Ectodermal cell (in vitro differentiated cells): ENCODE measurements at regions not wholly inside any gene's neighbourhood (a gene's known extent, or its start where the extent isn't known, plus 50 kb on each side); places are given as distances from the start of the nearest gene placed in this dataset.

Source experiments
- H3K27ac ChIP-seq: 2 replicates; pipeline ENCODE4 v1.7.0; 2013; ENCODE audit warnings: mild to moderate bottlenecking, low read depth, low read length; ENCODE audit not compliant: insufficient read depth, poor library complexity, severe bottlenecking
- H3K27me3 ChIP-seq: 2 replicates; pipeline ENCODE4 v1.7.0; 2013; ENCODE audit warnings: mild to moderate bottlenecking, low read length; ENCODE audit not compliant: insufficient read depth, control insufficient read depth, poor library complexity, severe bottlenecking
- H3K36me3 ChIP-seq: one replicate; pipeline ENCODE4 v1.7.0; 2013; ENCODE audit warnings: low read length; ENCODE audit not compliant: control insufficient read depth, insufficient read depth
- H3K4me1 ChIP-seq: one replicate; pipeline ENCODE4 v1.7.0; 2013; ENCODE audit warnings: low read length; ENCODE audit not compliant: control insufficient read depth, insufficient read depth
- H3K4me3 ChIP-seq: 2 replicates; pipeline ENCODE4 v1.7.0; 2013; ENCODE audit warnings: low read depth, low read length, control low read depth; ENCODE audit not compliant: insufficient read depth
- H3K9me3 ChIP-seq: 2 replicates; pipeline ENCODE4 v1.7.0; 2013; ENCODE audit warnings: mild to moderate bottlenecking, low read length, moderate library complexity; ENCODE audit not compliant: control insufficient read depth
- WGBS, 2 experiments: methylation state at CpG; one replicate each; pipeline ENCODE4 v1.1.7; 2013; ENCODE audit warnings: missing lambda C conversion rate in 2 of 2; 5-methylcytosine and 5-hydroxymethylcytosine counted together

DNA sequence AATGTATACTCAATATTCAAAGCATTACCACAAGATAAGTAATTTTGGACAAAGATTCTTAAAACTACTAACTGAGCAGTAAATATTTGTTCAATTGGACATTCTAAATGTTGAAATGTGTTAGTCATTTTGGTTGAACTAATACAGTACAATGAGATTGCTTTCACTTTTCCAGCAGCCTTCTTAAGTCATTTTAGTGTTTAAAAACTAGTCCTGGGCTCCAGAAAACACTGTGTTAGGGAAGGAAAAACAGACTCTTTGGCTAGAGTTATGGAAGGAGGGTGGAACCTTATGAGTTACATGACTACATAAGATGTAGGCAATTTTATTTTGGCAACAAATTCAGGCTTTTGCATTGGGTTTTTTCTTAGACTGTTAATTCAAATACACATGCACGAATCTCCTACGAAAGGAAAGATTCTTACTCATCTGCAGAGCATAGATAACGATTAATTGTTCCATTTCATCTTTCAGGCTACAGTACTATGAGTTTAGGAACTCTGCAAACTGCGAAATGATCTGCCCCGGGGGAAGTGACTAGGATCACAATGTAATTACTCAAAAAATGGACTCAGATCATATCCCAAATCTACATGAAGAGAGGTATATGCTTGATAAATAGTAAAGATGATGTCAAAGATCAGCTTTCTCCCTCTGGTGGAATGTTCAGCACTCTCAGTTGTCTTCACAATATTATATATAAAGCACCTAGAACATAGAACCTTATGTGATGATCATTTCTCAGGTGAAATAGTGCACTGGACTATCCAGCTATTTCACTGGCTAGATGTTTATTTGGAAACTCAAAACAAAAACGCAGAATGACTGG is 492.8 kb upstream of the MDFIC2 start:
- no peaks in the 10 kb centered on the region for H3K27me3 ChIP-seq
- H3K36me3 ChIP-seq: no peaks in the 10 kb centered on the region
- H3K4me3 ChIP-seq: no peak overlapping the region
- no peak overlapping the region for H3K27ac ChIP-seq
- H3K9me3 ChIP-seq: no peaks in the 10 kb centered on the region
- no peaks in the 10 kb centered on the region for H3K4me1 ChIP-seq
- WGBS, 2 experiments: 93 to 100% methylated on average over 4 to 6 of the region's 6 CpGs

DNA sequence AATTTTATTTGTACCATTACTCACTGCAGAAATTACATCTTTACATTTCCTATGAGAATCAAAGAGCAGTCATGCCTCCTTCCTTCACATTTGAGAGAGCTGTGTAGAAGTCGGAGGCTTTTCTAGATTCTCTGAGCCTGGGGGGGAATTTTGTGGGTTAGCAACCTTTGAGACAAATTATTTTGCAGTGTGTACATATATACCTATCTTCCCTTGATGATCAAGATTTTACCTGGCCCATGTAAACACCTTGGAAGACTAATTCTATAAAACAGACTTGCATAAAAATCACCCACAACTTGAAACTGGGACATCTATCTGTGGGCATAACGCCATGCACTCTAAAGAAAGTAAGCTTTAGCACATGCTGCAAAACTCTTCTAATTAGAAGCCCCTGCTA is 491.5 kb upstream of the MDFIC2 start:
- no peaks in the 10 kb centered on the region for H3K4me1 ChIP-seq
- WGBS, 2 experiments: 87 to 94% methylated on average over 1 to 2 of the region's 2 CpGs
- H3K27ac ChIP-seq: no peak overlapping the region

DNA sequence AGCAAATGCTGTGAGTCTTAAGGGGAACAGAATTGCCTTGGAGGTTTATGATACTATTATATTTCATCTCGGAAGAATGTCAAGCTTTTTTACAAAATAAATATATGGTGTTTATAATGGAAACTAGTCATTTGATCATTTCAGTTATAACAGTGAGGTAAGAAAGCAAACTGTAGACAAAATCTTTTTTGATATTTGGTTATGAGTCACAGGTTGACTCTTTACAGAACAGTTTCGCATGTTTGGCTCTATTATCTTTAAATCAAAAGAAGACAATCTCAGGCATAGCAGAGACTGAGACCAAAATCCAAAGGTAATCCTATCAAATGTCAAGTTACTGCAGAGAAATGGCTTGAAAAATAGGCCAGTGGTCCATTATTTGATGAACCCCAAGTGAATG is 490.9 kb upstream of the MDFIC2 start:
- Histone ChIP-seq H3K9me3 (no peaks in the 10 kb centered on the region), H3K27me3 (no peaks in the 10 kb centered on the region), H3K4me3 (no peak overlapping the region), H3K4me1 (no peaks in the 10 kb centered on the region), H3K36me3 (no peaks in the 10 kb centered on the region), H3K27ac (no peak overlapping the region)
- 56 to 65% methylated on average over 1 to 2 of the region's 2 CpGs for WGBS, 2 experiments

More for the DNA sequence above, 491.5 kb upstream of the MDFIC2 start:
- no peaks in the 10 kb centered on the region for H3K9me3 ChIP-seq
- no peak overlapping the region for H3K4me3 ChIP-seq
- H3K27me3 ChIP-seq: no peaks in the 10 kb centered on the region
- no peaks in the 10 kb centered on the region for H3K36me3 ChIP-seq

DNA sequence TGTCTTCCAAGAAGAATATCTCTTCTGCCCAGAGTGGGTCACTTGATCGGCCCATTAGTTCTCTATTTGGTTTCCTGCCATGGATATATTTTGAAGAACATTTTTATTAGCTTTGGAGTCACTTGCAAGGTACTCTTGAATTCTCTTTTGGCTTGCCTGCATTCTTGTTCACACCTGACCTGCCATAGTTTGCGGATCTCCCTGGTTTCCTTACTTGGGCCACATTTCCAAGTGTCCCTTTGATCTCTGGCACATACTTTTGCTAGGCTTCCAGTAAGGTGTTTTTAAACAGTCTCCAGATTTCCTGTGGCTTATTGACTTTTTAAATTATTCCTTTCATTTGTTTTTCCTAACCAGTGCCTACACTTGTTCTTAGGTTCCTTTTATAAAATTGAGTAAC is 488.5 kb upstream of the MDFIC2 start:
- 98 to 99% methylated on average over 2 of the region's 2 CpGs for WGBS, 2 experiments

DNA sequence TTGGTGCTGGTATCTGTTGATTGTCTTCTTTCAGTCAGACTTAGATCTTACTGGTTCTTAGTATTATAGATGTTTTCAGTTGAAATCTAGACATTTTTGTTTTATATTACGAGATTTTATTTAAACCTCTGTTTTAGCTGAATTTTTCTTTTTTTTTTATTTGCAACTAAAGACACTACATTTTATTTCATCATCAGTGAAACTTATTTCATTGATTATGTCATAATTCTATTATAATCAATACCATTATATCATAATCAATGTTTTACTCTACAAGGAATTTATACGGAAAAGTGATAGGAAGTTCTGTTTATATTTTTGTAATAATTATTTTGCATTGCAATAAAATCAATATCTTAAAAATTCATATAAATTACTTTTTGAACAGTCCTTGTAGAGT is 477.4 kb upstream of the MDFIC2 start:
- WGBS, 2 experiments: no CpG with 5 or more reads among the region's 2 CpGs
- H3K27ac ChIP-seq: no peak overlapping the region
- H3K36me3 ChIP-seq: no peaks in the 10 kb centered on the region
- no peaks in the 10 kb centered on the region for H3K4me1 ChIP-seq
- no peaks in the 10 kb centered on the region for H3K9me3 ChIP-seq
- H3K4me3 ChIP-seq: no peak overlapping the region
- H3K27me3 ChIP-seq: no peaks in the 10 kb centered on the region

More for the DNA sequence above, 488.5 kb upstream of the MDFIC2 start:
- Histone ChIP-seq H3K4me1 (no peaks in the 10 kb centered on the region), H3K36me3 (no peaks in the 10 kb centered on the region), H3K9me3 (no peaks in the 10 kb centered on the region), H3K4me3 (no peak overlapping the region), H3K27ac (no peak overlapping the region), H3K27me3 (no peaks in the 10 kb centered on the region)

DNA sequence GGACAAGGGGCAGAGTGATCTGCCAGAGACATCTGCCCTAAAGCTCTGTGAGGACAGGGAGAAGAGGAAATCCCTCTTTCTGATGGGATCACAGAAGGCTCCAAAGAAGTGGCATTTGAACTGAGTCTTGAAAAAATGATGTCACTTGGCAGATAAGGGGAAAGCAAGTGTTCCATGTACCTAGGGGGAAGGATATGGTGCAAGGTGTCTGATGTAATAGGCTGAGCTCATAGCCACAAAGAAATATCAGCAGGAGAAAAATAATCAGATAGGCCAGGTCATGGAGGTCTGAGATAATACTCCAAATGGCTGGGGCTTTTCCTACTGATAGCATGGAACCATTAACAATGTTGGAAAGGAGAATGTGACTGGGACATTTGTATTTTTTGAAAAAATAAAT is 468.4 kb upstream of the MDFIC2 start:
- Histone ChIP-seq H3K36me3 (no peaks in the 10 kb centered on the region), H3K4me1 (no peaks in the 10 kb centered on the region), H3K27ac (no peak overlapping the region), H3K9me3 (no peaks in the 10 kb centered on the region), H3K4me3 (no peak overlapping the region), H3K27me3 (no peaks in the 10 kb centered on the region)

DNA sequence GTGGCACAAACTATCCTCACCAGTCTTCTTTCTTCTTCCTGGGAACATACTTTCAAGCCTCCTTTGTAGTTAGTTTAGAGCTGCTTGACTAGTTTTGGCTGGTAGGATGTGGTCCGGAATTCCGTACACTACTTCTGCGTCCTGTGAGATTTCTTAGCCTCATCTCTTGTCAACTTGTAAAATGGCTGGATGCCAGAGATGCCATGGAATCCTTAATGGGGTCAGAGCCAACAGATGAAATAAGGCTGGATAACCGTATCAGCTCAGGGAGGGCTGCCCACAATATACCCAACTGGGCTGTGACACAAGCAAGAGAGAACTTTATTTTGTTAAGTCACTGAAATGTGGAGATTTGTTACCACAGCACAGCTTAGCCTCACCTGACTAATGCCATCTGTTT is 466.9 kb upstream of the MDFIC2 start:
- Histone ChIP-seq H3K27me3 (no peaks in the 10 kb centered on the region), H3K4me1 (no peaks in the 10 kb centered on the region), H3K4me3 (no peak overlapping the region), H3K27ac (no peak overlapping the region), H3K9me3 (no peaks in the 10 kb centered on the region), H3K36me3 (no peaks in the 10 kb centered on the region)
- WGBS, 2 experiments: 90 to 96% methylated on average over 4 of the region's 4 CpGs

DNA sequence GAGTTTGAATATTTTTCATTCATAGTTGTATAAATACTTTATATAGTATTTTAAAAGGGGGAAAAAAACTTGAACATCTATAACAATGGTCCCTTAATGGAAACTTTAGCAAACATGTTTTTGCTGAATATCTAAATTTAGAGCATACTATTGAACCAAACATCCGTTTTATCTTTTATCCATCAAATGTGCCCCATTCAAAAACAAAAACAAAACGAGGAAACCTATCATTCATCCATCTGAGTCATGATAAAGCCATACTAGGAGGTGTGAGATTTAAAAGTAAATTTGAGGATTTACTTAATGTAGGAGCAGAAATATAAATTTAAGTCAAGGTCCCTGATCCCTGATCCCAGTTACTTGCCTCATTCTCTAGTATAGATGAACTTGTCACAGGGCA is 463.6 kb upstream of the MDFIC2 start:
- WGBS, 2 experiments: 94% methylated on average over 2 of the region's 2 CpGs; no CpG with 5 or more reads in 1 of the 2 experiments
- Histone ChIP-seq H3K9me3 (no peaks in the 10 kb centered on the region), H3K4me3 (no peak overlapping the region), H3K27me3 (no peaks in the 10 kb centered on the region), H3K36me3 (no peaks in the 10 kb centered on the region), H3K4me1 (no peaks in the 10 kb centered on the region), H3K27ac (no peak overlapping the region)

DNA sequence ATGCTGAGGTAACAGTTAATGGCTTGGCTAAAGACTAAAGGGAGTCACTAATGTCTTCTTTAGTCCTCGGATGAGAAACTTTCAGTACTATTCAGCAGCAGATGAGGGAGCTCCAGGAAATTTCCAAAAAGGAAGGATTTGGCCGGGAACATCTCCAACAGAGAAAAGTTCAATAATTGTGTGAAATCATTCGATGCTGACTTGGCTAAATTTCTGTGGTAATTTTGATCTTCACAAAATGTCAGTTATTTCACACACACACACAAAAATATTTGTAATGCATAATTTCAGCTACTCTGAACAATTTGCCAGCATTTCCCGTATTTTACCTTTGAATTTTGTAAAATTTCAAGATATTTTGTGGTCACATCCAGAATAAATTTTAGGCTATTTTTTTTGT is 462.8 kb upstream of the MDFIC2 start:
- no peaks in the 10 kb centered on the region for H3K9me3 ChIP-seq
- H3K27ac ChIP-seq: no peak overlapping the region
- 92 to 99% methylated on average over 3 to 4 of the region's 4 CpGs for WGBS, 2 experiments
- H3K36me3 ChIP-seq: no peaks in the 10 kb centered on the region
- H3K4me3 ChIP-seq: no peak overlapping the region
- H3K4me1 ChIP-seq: no peaks in the 10 kb centered on the region
- H3K27me3 ChIP-seq: no peaks in the 10 kb centered on the region

DNA sequence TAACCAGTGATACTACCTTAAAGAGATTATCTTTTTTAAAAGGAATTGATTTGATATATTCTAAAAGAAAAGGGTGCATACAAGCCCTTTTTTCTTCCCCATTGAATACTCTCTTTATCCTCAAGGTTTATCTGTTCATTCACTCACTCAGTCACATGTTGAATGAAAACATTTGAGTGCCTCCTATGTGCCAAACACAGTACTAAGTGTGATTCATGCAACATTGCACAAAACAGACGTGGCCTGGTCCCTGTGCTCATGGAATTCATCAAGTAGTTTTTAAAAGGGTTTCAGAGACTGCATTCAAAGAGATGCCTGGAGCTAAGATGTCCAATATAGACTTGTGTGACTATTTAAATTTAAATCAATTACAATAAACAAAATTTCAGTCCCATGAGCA is 462.2 kb upstream of the MDFIC2 start:
- Histone ChIP-seq H3K36me3 (no peaks in the 10 kb centered on the region), H3K27me3 (no peaks in the 10 kb centered on the region), H3K4me1 (no peaks in the 10 kb centered on the region), H3K27ac (no peak overlapping the region), H3K9me3 (no peaks in the 10 kb centered on the region), H3K4me3 (no peak overlapping the region)
- WGBS, 2 experiments: 95 to 100% methylated on average over 1 of the region's 1 CpG
